Calu3 (cell line): ENCODE measurements at regions not wholly inside any gene's neighbourhood (a gene's known extent, or its start where the extent isn't known, plus 50 kb on each side); places are given as distances from the start of the nearest gene placed in this dataset.
"Not testable (repeated sequence)": the region's sequence is repeated elsewhere in the genome, so short reads cannot be mapped to it uniquely, and the experiment has no call there.

Experiments used
- BruUV-seq: library from RNA; stranded (reverse); fragments of 400-500 nt; replicated peaks from 2 replicates; lab custom pipeline; 2021; lab: Mats Ljungman, UMichigan
- CTCF ChIA-PET: fragments of 300-600 bp; sonication (Branson Sonifier 250); formaldehyde crosslinking; loops from one replicate; lab custom pipeline; 2022; ENCODE audit warnings: antibody characterized with exemption; lab: Charles Lee
- DNase-seq: peaks from one replicate; pipeline ENCODE4 v3.0.0; 2022
- H3K27ac Mint-ChIP-seq: one replicate; pipeline ENCODE4 v1.8.0; 2022; ENCODE audit warnings: mixed read lengths; ENCODE audit not compliant: unreplicated experiment
- H3K27me3 Mint-ChIP-seq: one replicate; pipeline ENCODE4 v1.8.0; 2022; ENCODE audit warnings: mixed read lengths; ENCODE audit not compliant: unreplicated experiment
- H3K36me3 Mint-ChIP-seq: one replicate; pipeline ENCODE4 v1.8.0; 2022; ENCODE audit warnings: mild to moderate bottlenecking, moderate library complexity, mixed read lengths; ENCODE audit not compliant: insufficient read depth, unreplicated experiment
- H3K4me1 Mint-ChIP-seq: one replicate; pipeline ENCODE4 v1.8.0; 2022; ENCODE audit warnings: mild to moderate bottlenecking, low read depth, mixed read lengths; ENCODE audit not compliant: unreplicated experiment
- H3K4me3 Mint-ChIP-seq: one replicate; pipeline ENCODE4 v1.8.0; 2022; ENCODE audit warnings: mild to moderate bottlenecking, low read depth, moderate library complexity, mixed read lengths; ENCODE audit not compliant: unreplicated experiment
- H3K9me3 Mint-ChIP-seq: one replicate; pipeline ENCODE4 v1.8.0; 2022; ENCODE audit warnings: low read depth, mixed read lengths; ENCODE audit not compliant: unreplicated experiment
- intact Hi-C: fragments of 100-400 bp; cut with micrococcal nuclease; formaldehyde crosslinking; loops from one replicate; pipeline ENCODE4 v1.10.0; 2022; ENCODE audit not compliant: unreplicated experiment
- TF ChIP-seq, protein P1 (sequence below): fragments of 200-600 bp; IDR thresholded peaks from one replicate; pipeline ENCODE4 v1.8.0; 2022; ENCODE audit warnings: antibody characterized with exemption; ENCODE audit not compliant: unreplicated experiment

- TF ChIP-seq, protein P1, sequence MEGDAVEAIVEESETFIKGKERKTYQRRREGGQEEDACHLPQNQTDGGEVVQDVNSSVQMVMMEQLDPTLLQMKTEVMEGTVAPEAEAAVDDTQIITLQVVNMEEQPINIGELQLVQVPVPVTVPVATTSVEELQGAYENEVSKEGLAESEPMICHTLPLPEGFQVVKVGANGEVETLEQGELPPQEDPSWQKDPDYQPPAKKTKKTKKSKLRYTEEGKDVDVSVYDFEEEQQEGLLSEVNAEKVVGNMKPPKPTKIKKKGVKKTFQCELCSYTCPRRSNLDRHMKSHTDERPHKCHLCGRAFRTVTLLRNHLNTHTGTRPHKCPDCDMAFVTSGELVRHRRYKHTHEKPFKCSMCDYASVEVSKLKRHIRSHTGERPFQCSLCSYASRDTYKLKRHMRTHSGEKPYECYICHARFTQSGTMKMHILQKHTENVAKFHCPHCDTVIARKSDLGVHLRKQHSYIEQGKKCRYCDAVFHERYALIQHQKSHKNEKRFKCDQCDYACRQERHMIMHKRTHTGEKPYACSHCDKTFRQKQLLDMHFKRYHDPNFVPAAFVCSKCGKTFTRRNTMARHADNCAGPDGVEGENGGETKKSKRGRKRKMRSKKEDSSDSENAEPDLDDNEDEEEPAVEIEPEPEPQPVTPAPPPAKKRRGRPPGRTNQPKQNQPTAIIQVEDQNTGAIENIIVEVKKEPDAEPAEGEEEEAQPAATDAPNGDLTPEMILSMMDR, result no peak
- Mint-ChIP-seq H3K36me3 (no peaks in the 10 kb centered on the region), H3K27me3 (no peaks in the 10 kb centered on the region), H3K4me1 (no peaks in the 10 kb centered on the region), H3K27ac (no peak overlapping the region), H3K4me3 (no peak overlapping the region), H3K9me3 (peaks cover 16% of the 10 kb centered on the region)
- no TSS peak for BruUV-seq
- CTCF ChIA-PET, result no interaction called here
- DNase-seq, result no peak
- intact Hi-C loops, result no loop called here
Observed at GRCh38 chr2:77778917-77779316, 256.7 kb upstream of the LRRTM4 start.

DNA sequence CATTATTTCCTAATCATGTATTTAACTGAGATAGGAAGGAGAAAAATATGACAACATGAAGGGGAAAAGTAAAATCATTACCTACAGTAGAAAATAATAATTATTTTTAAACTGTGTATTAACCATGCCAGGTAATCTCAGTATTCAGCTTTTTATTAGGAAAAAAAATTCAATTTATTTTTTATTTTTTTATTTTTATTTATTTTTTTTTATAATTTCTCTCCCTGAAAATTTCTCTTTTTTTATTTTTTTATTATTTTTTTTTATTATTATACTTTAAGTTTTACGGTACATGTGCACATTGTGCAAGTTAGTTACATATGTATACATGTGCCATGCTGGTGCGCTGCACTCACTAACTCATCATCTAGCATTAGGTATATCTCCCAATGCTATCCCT is 271.3 kb upstream of the LRRTM4 start:
- H3K4me1 Mint-ChIP-seq, H3K27ac Mint-ChIP-seq, H3K4me3 Mint-ChIP-seq, H3K9me3 Mint-ChIP-seq, intact Hi-C loops, CTCF ChIA-PET, H3K27me3 Mint-ChIP-seq, H3K36me3 Mint-ChIP-seq, DNase-seq, BruUV-seq: not testable (repeated sequence)

DNA sequence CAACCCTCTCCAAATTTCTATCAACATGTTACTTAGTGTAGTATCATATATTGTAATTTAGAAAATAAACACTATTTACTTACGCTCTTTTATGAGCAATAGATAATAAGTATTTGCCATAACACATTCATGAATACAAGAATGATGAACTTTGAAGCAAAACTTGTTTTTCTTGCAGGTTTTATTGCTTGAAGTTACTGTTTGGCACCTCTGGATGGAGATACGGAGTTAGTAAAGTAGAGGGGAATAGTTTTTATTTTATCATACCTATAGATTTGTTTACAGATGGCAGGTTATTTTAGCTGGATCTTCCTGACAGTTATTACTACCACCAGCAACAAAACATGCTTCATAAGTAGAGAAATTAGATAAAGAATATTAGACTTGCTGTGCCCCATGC is 274.2 kb upstream of the LRRTM4 start:
- no TSS peak for BruUV-seq
- no peak overlapping the region for H3K4me3 Mint-ChIP-seq
- H3K36me3 Mint-ChIP-seq, result no peaks in the 10 kb centered on the region
- no peaks in the 10 kb centered on the region for H3K4me1 Mint-ChIP-seq
- no peak for DNase-seq
- CTCF ChIA-PET, result no interaction called here
- H3K9me3 Mint-ChIP-seq, result no peaks in the 10 kb centered on the region
- intact Hi-C loops, result no loop called here
- H3K27me3 Mint-ChIP-seq, result no peaks in the 10 kb centered on the region
- H3K27ac Mint-ChIP-seq, result no peak overlapping the region
- TF ChIP-seq, protein P1, result no peak

GRCh38 chr2:77797088-77797487 is 274.9 kb upstream of the LRRTM4 start:
- no TSS peak for BruUV-seq
- no peak for DNase-seq
- H3K9me3 Mint-ChIP-seq, result no peaks in the 10 kb centered on the region
- H3K4me3 Mint-ChIP-seq, result no peak overlapping the region
- H3K27me3 Mint-ChIP-seq, result no peaks in the 10 kb centered on the region
- no peaks in the 10 kb centered on the region for H3K36me3 Mint-ChIP-seq
- intact Hi-C loops, result no loop called here
- H3K27ac Mint-ChIP-seq, result no peak overlapping the region
- TF ChIP-seq, protein P1, result no peak
- H3K4me1 Mint-ChIP-seq, result no peaks in the 10 kb centered on the region
- CTCF ChIA-PET, result no interaction called here

- no TSS peak for BruUV-seq
- Mint-ChIP-seq H3K4me3 (no peak overlapping the region), H3K4me1 (no peaks in the 10 kb centered on the region), H3K9me3 (peaks cover 5% of the 10 kb centered on the region), H3K36me3 (no peaks in the 10 kb centered on the region), H3K27me3 (no peaks in the 10 kb centered on the region), H3K27ac (no peak overlapping the region)
- CTCF ChIA-PET, result no interaction called here
- TF ChIP-seq, protein P1, result no peak
- intact Hi-C loops, result no loop called here
- DNase-seq, result no peak
Observed at GRCh38 chr2:77800410-77800809, 278.2 kb upstream of the LRRTM4 start.
